ENCODE measurements at regions not wholly inside any gene's neighbourhood (a gene's known extent, or its start where the extent isn't known, plus 50 kb on each side); places are given as distances from the start of the nearest gene placed in this dataset.

GRCh38 chr2:81670885-81671284, 1366.3 kb upstream of the LRRTM1 start:
- H3K36me3 ChIP-seq (ENCODE audit: control insufficient read depth, insufficient read depth, low read length) = no peaks in the 10 kb centered on the region
- H3K4me1 ChIP-seq (ENCODE audit: control insufficient read depth, insufficient read depth, low read length) = no peaks in the 10 kb centered on the region
- BruUV-seq (replicated peaks) = no TSS peak
- ATAC-seq (no peak), DNase-seq (ENCODE audit: low read depth, low spot score) (no peak)
- no peak overlapping the region for H3K4me3 ChIP-seq (ENCODE audit: low read depth in 2 of 2, low read length in 2 of 2)
- H3K9me3 ChIP-seq (ENCODE audit: control insufficient read depth, insufficient read depth, low read depth, low read length) = no peaks in the 10 kb centered on the region
- no peaks in the 10 kb centered on the region for H3K27me3 ChIP-seq (ENCODE audit: control insufficient read depth, insufficient read depth, low read length)
- H3K27ac ChIP-seq (ENCODE audit: low read length) = no peak overlapping the region
- in situ Hi-C loops (cut with HindIII; ENCODE audit: low pct_unique_long_range_greater_than_20kb, low sequenced_read_pairs) = no loop called here
- TF ChIP-seq POLR2AphosphoS5 (IDR thresholded peaks at IDR 0.05; ENCODE audit: low read depth, low read length) (no peak), SIN3A (IDR thresholded peaks at IDR 0.05; ENCODE audit: borderline replicate concordance, insufficient read depth, low read depth, low read length) (no peak), REST (IDR thresholded peaks at IDR 0.05; ENCODE audit: insufficient read depth in 1 of 2, low read depth in 2 of 2, low read length in 1 of 2) (no peak), TCF7L2 (IDR thresholded peaks at IDR 0.05; ENCODE audit: low read depth, low read length) (no peak), CTCF (IDR thresholded peaks at IDR 0.05) (no peak)
- ChIA-PET CTCF (interaction anchor here (0.7 kb wide), 1 partner anchor 61 kb away, joined by 3 read pairs; no protein-coding TSS in a partner anchor), POLR2A (no interaction called here)
- intact Hi-C loops (cut with micrococcal nuclease; ENCODE audit: unreplicated experiment) = no loop called here

- in situ Hi-C loops (cut with HindIII; ENCODE audit: low pct_unique_long_range_greater_than_20kb, low sequenced_read_pairs) = no loop called here
- POLR2A ChIA-PET = no interaction called here
- H3K36me3 ChIP-seq (ENCODE audit: control insufficient read depth, insufficient read depth, low read length) = no peaks in the 10 kb centered on the region
- BruUV-seq (replicated peaks) = no TSS peak
- CTCF ChIA-PET = no interaction called here
- intact Hi-C loops (cut with micrococcal nuclease; ENCODE audit: unreplicated experiment) = no loop called here
- no peak overlapping the region for H3K27ac ChIP-seq (ENCODE audit: low read length)
- DNase-seq (ENCODE audit: low read depth, low spot score) = no peak
- no peak for ATAC-seq
- no peaks in the 10 kb centered on the region for H3K4me1 ChIP-seq (ENCODE audit: control insufficient read depth, insufficient read depth, low read length)
- peaks cover 4% of the 10 kb centered on the region; the same call in 1 of the 2 replicates for H3K9me3 ChIP-seq (ENCODE audit: control insufficient read depth, insufficient read depth, low read depth, low read length)
- H3K4me3 ChIP-seq (ENCODE audit: low read depth in 2 of 2, low read length in 2 of 2) = no peak overlapping the region
- TF ChIP-seq CTCF (IDR thresholded peaks at IDR 0.05) (no peak), TCF7L2 (IDR thresholded peaks at IDR 0.05; ENCODE audit: low read depth, low read length) (no peak), POLR2AphosphoS5 (IDR thresholded peaks at IDR 0.05; ENCODE audit: low read depth, low read length) (no peak), SIN3A (IDR thresholded peaks at IDR 0.05; ENCODE audit: borderline replicate concordance, insufficient read depth, low read depth, low read length) (no peak), REST (IDR thresholded peaks at IDR 0.05; ENCODE audit: insufficient read depth in 1 of 2, low read depth in 2 of 2, low read length in 1 of 2) (no peak)
- no peaks in the 10 kb centered on the region for H3K27me3 ChIP-seq (ENCODE audit: control insufficient read depth, insufficient read depth, low read length)
These were observed 1356.5 kb upstream of the LRRTM1 start for GRCh38 chr2:81661081-81661480.

Measured in Panc1 (cell line).